Esophagus mucosa (tissue), 1 donor: ENCODE measurements at regions not wholly inside any gene's neighbourhood (a gene's known extent, or its start where the extent isn't known, plus 50 kb on each side); places are given as distances from the start of the nearest gene placed in this dataset.

ENCODE experiments used
- ATAC-seq: fragments of 200-7000 bp; cut with Tn5 transposase; one replicate; pipeline ENCODE4 v1.9.1; 2020
- donor health status: DM: yes; HTN: yes; CAD: no.

- ATAC-seq, result no peak
These were observed 109.7 kb downstream of the TMTC3 start for GRCh38 chr12:88251798-88252197.

- ATAC-seq, result no peak
These were observed 111.4 kb downstream of the TMTC3 start for GRCh38 chr12:88253371-88253978.

- no peak for ATAC-seq
These were observed 113.1 kb downstream of the TMTC3 start for GRCh38 chr12:88255224-88255623.

- no peak for ATAC-seq
These were observed 113.7 kb downstream of the TMTC3 start for GRCh38 chr12:88255847-88256246.

GRCh38 chr12:88258396-88258795, 116.3 kb downstream of the TMTC3 start:
- ATAC-seq, result no peak

- ATAC-seq, result no peak
These were observed 124.8 kb downstream of the TMTC3 start for GRCh38 chr12:88266806-88267360.

GRCh38 chr12:88267630-88268029, 125.5 kb downstream of the TMTC3 start:
- no peak for ATAC-seq

GRCh38 chr12:88272456-88272855, 130.3 kb downstream of the TMTC3 start:
- no peak for ATAC-seq

- no peak for ATAC-seq
These were observed 131.3 kb downstream of the TMTC3 start for GRCh38 chr12:88273450-88273849.

- ATAC-seq, result no peak
These were observed 131.8 kb downstream of the TMTC3 start for GRCh38 chr12:88273875-88274274.

GRCh38 chr12:88291498-88292131, 149.5 kb downstream of the TMTC3 start:
- peak; percentile 23 for ATAC-seq

- ATAC-seq, result no peak
These were observed 156.0 kb downstream of the TMTC3 start for GRCh38 chr12:88298014-88298682.

GRCh38 chr12:88298761-88299242, 156.7 kb downstream of the TMTC3 start:
- peak; percentile 97 for ATAC-seq

- ATAC-seq, result peak; percentile 81
These were observed 157.5 kb downstream of the TMTC3 start for GRCh38 chr12:88299567-88300101.

GRCh38 chr12:88300931-88301330, 158.8 kb downstream of the TMTC3 start:
- ATAC-seq, result no peak

- no peak for ATAC-seq
These were observed 161.2 kb downstream of the TMTC3 start for GRCh38 chr12:88303335-88303734.

GRCh38 chr12:88305254-88305890, 163.3 kb downstream of the TMTC3 start:
- peak; percentile 31 for ATAC-seq

GRCh38 chr12:88306471-88307069, 164.5 kb downstream of the TMTC3 start:
- no peak for ATAC-seq

GRCh38 chr12:88307961-88308360, 165.9 kb downstream of the TMTC3 start:
- no peak for ATAC-seq

- no peak for ATAC-seq
These were observed 166.7 kb downstream of the TMTC3 start for GRCh38 chr12:88308825-88309224.

- no peak for ATAC-seq
These were observed 167.4 kb downstream of the TMTC3 start for GRCh38 chr12:88309546-88309945.

- ATAC-seq, result no peak
These were observed 168.0 kb downstream of the TMTC3 start for GRCh38 chr12:88310069-88310468.
